WTC11 (cell line): ENCODE measurements at regions not wholly inside any gene's neighbourhood (a gene's known extent, or its start where the extent isn't known, plus 50 kb on each side); places are given as distances from the start of the nearest gene placed in this dataset.

Source experiments
- ATAC-seq: fragments of 200-7000 bp; cut with Tn5 transposase; 2 replicates; pipeline ENCODE4 v1.10.0; 2021; ENCODE audit warnings: mild to moderate bottlenecking, moderate library complexity
- CTCF ChIA-PET: fragments of 300-600 bp; sonication (Branson Sonifier 250); formaldehyde crosslinking; loops from one replicate; lab custom pipeline; 2021; ENCODE audit warnings: antibody characterized with exemption; lab: Charles Lee
- POLR2A ChIA-PET: fragments of 350-600 bp; sonication (Branson Sonifier 250); formaldehyde crosslinking; loops from one replicate; lab custom pipeline; 2021; ENCODE audit warnings: antibody characterized with exemption; lab: Charles Lee
- DNase-seq: peaks from one replicate; pipeline ENCODE4 v3.0.0; 2021; ENCODE audit warnings: low spot score
- H3K27ac Mint-ChIP-seq: 2 replicates; pipeline ENCODE4 v1.8.0; 2021; ENCODE audit warnings: mixed read lengths
- H3K27me3 Mint-ChIP-seq: 2 replicates; pipeline ENCODE4 v1.8.0; 2021; ENCODE audit warnings: low read depth, mild to moderate bottlenecking, moderate library complexity, mixed read lengths
- H3K36me3 Mint-ChIP-seq: 2 replicates; pipeline ENCODE4 v1.8.0; 2021; ENCODE audit warnings: mixed read lengths
- H3K4me1 Mint-ChIP-seq: 2 replicates; pipeline ENCODE4 v1.8.0; 2022; ENCODE audit warnings: mixed read lengths
- H3K4me3 Mint-ChIP-seq: 2 replicates; pipeline ENCODE4 v1.8.0; 2021; ENCODE audit warnings: mild to moderate bottlenecking, moderate library complexity, mixed read lengths
- H3K9me3 Mint-ChIP-seq: 2 replicates; pipeline ENCODE4 v1.8.0; 2021; ENCODE audit warnings: mixed read lengths
- AFF4 ChIP-seq: sonication (generic); formaldehyde crosslinking; IDR thresholded peaks from 2 replicates; pipeline ENCODE4 v1.8.1; 2023; ENCODE audit warnings: mild to moderate bottlenecking, missing genetic modification reagents, borderline replicate concordance
- CBFB ChIP-seq: sonication (generic); formaldehyde crosslinking; IDR thresholded peaks from 2 replicates; pipeline ENCODE4 v1.8.1; 2022; ENCODE audit warnings: mild to moderate bottlenecking, low read depth, missing genetic modification reagents
- ETV6 ChIP-seq: sonication (generic); formaldehyde crosslinking; IDR thresholded peaks from 2 replicates; pipeline ENCODE4 v1.8.1; 2022; ENCODE audit warnings: mild to moderate bottlenecking, missing genetic modification reagents
- FOXK1 ChIP-seq: sonication (generic); formaldehyde crosslinking; IDR thresholded peaks from 2 replicates; pipeline ENCODE4 v1.8.0; 2022; ENCODE audit warnings: mild to moderate bottlenecking, moderate library complexity, missing genetic modification reagents
- HMGXB4 ChIP-seq: sonication (generic); formaldehyde crosslinking; IDR thresholded peaks from 2 replicates; pipeline ENCODE4 v1.8.1; 2023; ENCODE audit warnings: mild to moderate bottlenecking, moderate library complexity, missing genetic modification reagents
- OVOL2 ChIP-seq: fragments of 250-450 bp; sonication (Bioruptor Pico); IDR thresholded peaks from 2 replicates; pipeline ENCODE4 v1.9.0; 2021; ENCODE audit warnings: mild to moderate bottlenecking, borderline replicate concordance
- PRRX2 ChIP-seq: fragments of 250-450 bp; sonication (Bioruptor Pico); IDR thresholded peaks from 2 replicates; pipeline ENCODE4 v1.8.0; 2021; ENCODE audit warnings: mild to moderate bottlenecking
- SOX15 ChIP-seq: fragments of 250-450 bp; sonication (Bioruptor Pico); IDR thresholded peaks from 2 replicates; pipeline ENCODE4 v1.9.0; 2021; ENCODE audit warnings: mild to moderate bottlenecking
- SP1 ChIP-seq: sonication (generic); formaldehyde crosslinking; conservative IDR thresholded peaks from 2 replicates; pipeline ENCODE4 v1.8.1; 2022; ENCODE audit warnings: missing genetic modification reagents
- ZNF317 ChIP-seq: sonication (generic); formaldehyde crosslinking; IDR thresholded peaks from 2 replicates; pipeline ENCODE4 v1.8.1; 2023; ENCODE audit warnings: low read depth, mild to moderate bottlenecking, moderate library complexity, missing genetic modification reagents, borderline replicate concordance
- ZNF423 ChIP-seq: fragments of 250-450 bp; sonication (Bioruptor Pico); IDR thresholded peaks from 2 replicates; pipeline ENCODE4 v2.1.2; 2022; ENCODE audit warnings: mild to moderate bottlenecking, moderate library complexity
- TF ChIP-seq, protein P1 (sequence below): sonication (generic); formaldehyde crosslinking; IDR thresholded peaks from 2 replicates; pipeline ENCODE4 v1.8.1; 2023; ENCODE audit warnings: mild to moderate bottlenecking, missing genetic modification reagents
- TF ChIP-seq, protein P2 (sequence below): sonication (generic); formaldehyde crosslinking; IDR thresholded peaks from 2 replicates; pipeline ENCODE4 v1.8.0; 2023; ENCODE audit warnings: missing genetic modification reagents
- TF ChIP-seq, protein P3 (sequence below): sonication (generic); formaldehyde crosslinking; IDR thresholded peaks from 2 replicates; pipeline ENCODE4 v1.8.1; 2022; ENCODE audit warnings: missing genetic modification reagents, borderline replicate concordance
- TF ChIP-seq, protein P4 (sequence below): sonication (generic); formaldehyde crosslinking; IDR thresholded peaks from 2 replicates; pipeline ENCODE4 v1.8.1; 2022; ENCODE audit warnings: mild to moderate bottlenecking, moderate library complexity, missing genetic modification reagents

DNA sequence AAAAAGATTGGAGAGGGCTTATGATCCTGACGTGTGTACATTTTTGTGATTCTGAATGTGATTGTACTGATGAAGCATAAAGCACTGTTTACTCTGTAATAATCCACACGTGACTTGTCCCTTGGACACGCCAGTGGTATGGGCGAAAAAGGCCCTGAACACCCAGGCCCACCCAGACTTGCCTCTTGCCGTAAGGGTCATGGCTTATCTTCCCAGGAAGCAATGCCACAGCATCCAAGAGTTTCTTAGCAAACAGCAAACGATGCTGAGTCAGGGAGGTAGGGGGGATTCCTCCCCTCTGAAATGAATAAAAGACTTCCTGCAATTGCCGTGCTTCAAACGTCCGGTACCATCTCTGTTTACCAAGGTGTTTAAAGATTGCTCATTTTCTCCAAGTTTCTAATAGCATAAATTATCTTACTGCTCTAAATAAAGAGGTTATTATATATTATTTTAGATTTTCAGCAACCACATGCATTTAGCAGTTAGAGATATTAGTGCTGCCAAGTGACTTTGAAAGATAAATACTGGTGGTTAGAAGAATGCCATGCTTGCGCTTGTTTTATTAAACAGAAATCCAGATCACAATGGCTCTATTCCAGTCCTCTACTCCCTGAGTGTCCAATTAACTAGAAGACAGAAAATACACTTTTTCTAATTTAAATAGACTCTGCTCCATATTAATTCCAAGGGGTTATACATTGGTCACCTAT lies 212.8 kb upstream of the CST7 start:
- Mint-ChIP-seq H3K4me1 (peaks cover 23% of the 10 kb centered on the region), H3K4me3 (no peak overlapping the region), H3K27ac (no peak overlapping the region)
- DNase-seq = no peak
- POLR2A ChIA-PET = no interaction called here
- TF ChIP-seq SOX15 (CRISPR knock-in tag) (no peak), SP1 (CRISPR knock-in tag) (no peak), ZNF423 (CRISPR knock-in tag) (no peak), HMGXB4 (CRISPR knock-in tag) (no peak), PRRX2 (CRISPR knock-in tag) (no peak), FOXK1 (CRISPR knock-in tag) (no peak), ETV6 (no peak), OVOL2 (CRISPR knock-in tag) (no peak), CBFB (CRISPR knock-in tag) (no peak)
- TF ChIP-seq, protein P1, sequence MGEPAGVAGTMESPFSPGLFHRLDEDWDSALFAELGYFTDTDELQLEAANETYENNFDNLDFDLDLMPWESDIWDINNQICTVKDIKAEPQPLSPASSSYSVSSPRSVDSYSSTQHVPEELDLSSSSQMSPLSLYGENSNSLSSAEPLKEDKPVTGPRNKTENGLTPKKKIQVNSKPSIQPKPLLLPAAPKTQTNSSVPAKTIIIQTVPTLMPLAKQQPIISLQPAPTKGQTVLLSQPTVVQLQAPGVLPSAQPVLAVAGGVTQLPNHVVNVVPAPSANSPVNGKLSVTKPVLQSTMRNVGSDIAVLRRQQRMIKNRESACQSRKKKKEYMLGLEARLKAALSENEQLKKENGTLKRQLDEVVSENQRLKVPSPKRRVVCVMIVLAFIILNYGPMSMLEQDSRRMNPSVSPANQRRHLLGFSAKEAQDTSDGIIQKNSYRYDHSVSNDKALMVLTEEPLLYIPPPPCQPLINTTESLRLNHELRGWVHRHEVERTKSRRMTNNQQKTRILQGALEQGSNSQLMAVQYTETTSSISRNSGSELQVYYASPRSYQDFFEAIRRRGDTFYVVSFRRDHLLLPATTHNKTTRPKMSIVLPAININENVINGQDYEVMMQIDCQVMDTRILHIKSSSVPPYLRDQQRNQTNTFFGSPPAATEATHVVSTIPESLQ (CRISPR knock-in tag) = no peak
- TF ChIP-seq, protein P2, sequence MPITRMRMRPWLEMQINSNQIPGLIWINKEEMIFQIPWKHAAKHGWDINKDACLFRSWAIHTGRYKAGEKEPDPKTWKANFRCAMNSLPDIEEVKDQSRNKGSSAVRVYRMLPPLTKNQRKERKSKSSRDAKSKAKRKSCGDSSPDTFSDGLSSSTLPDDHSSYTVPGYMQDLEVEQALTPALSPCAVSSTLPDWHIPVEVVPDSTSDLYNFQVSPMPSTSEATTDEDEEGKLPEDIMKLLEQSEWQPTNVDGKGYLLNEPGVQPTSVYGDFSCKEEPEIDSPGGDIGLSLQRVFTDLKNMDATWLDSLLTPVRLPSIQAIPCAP = no peak
- TF ChIP-seq, protein P3, sequence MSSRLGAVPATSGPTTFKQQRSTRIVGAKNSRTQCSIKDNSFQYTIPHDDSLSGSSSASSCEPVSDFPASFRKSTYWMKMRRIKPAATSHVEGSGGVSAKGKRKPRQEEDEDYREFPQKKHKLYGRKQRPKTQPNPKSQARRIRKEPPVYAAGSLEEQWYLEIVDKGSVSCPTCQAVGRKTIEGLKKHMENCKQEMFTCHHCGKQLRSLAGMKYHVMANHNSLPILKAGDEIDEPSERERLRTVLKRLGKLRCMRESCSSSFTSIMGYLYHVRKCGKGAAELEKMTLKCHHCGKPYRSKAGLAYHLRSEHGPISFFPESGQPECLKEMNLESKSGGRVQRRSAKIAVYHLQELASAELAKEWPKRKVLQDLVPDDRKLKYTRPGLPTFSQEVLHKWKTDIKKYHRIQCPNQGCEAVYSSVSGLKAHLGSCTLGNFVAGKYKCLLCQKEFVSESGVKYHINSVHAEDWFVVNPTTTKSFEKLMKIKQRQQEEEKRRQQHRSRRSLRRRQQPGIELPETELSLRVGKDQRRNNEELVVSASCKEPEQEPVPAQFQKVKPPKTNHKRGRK (CRISPR knock-in tag) = no peak
- TF ChIP-seq, protein P4, sequence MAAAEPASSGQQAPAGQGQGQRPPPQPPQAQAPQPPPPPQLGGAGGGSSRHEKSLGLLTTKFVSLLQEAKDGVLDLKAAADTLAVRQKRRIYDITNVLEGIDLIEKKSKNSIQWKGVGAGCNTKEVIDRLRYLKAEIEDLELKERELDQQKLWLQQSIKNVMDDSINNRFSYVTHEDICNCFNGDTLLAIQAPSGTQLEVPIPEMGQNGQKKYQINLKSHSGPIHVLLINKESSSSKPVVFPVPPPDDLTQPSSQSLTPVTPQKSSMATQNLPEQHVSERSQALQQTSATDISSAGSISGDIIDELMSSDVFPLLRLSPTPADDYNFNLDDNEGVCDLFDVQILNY = no peak
- TF ChIP-seq, all 79 proteins: peak for 0
- ATAC-seq = no peak
- CTCF ChIA-PET = no interaction called here
- no peaks in the 10 kb centered on the region for H3K36me3 Mint-ChIP-seq
- no peaks in the 10 kb centered on the region for H3K27me3 Mint-ChIP-seq
- peaks cover 7% of the 10 kb centered on the region; the same call in 1 of the 2 replicates for H3K9me3 Mint-ChIP-seq

DNA sequence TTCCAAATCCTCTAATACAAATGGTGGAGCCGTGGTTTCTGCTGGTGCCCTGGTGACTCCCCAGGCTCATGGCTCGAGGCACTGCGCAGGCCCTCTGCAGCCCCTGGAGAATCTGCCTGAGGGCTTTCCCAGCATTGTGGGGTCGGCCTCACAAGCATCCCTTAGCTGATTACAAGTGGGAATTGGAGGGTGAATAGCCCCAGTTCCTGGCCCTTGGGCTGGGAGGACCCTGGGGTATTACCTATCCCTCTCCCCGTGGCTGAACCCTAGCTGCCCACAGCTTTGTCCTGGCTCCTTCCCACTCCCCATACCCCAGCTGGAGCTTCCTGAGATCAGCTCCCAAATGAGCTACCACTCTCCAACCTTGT lies 212.2 kb upstream of the CST7 start:
- ChIA-PET POLR2A (no interaction called here), CTCF (no interaction called here)
- Mint-ChIP-seq H3K4me1 (peaks cover 23% of the 10 kb centered on the region), H3K4me3 (no peak overlapping the region), H3K27me3 (no peaks in the 10 kb centered on the region), H3K27ac (no peak overlapping the region), H3K9me3 (peaks cover 7% of the 10 kb centered on the region; the same call in 1 of the 2 replicates), H3K36me3 (no peaks in the 10 kb centered on the region)
- TF ChIP-seq AFF4 (CRISPR knock-in tag) = no peak
- 0 out of 2 replicates have a peak, but pooled peaks have one; percentile 14 for TF ChIP-seq ZNF317 (CRISPR knock-in tag)
- DNase-seq (no peak), ATAC-seq (no peak)
